SK-N-SH (cell line): ENCODE measurements at regions not wholly inside any gene's neighbourhood (a gene's known extent, or its start where the extent isn't known, plus 50 kb on each side); places are given as distances from the start of the nearest gene placed in this dataset.

Experiments
- CTCF ChIP-seq: fragments of 200-600 bp; sonication (generic); IDR thresholded peaks from 2 replicates; pipeline ENCODE4 v1.6.1; 2017; ENCODE audit warnings: antibody characterized with exemption, mild to moderate bottlenecking, moderate library complexity
- EP300 ChIP-seq, 2 experiments: IDR thresholded peaks; 2 replicates each; pipeline versions ENCODE4 v1.4.0 to v1.6.1; 2012; ENCODE audit warnings: borderline replicate concordance in 1 of 2, low read depth in 1 of 2, low read length in 1 of 2
- FOXJ3 ChIP-seq: sonication (generic); formaldehyde crosslinking; IDR thresholded peaks from 2 replicates; pipeline ENCODE4 v1.5.1; 2020; ENCODE audit warnings: mild to moderate bottlenecking, missing genetic modification reagents
- NRF1 ChIP-seq: IDR thresholded peaks from 2 replicates; pipeline ENCODE4 v1.6.1; 2012; ENCODE audit warnings: low read depth, mild to moderate bottlenecking, low read length
- POLR2AphosphoS5 ChIP-seq: IDR thresholded peaks from 2 replicates; pipeline ENCODE4 v1.6.1; 2012; ENCODE audit warnings: low read depth, low read length
- RAD21 ChIP-seq: IDR thresholded peaks from 2 replicates; pipeline ENCODE4 v1.6.1; 2012; ENCODE audit warnings: mild to moderate bottlenecking, low read length
- RCOR1 ChIP-seq: fragments of 150-350 bp; IDR thresholded peaks from 2 replicates; pipeline ENCODE4 v1.6.1; 2017; ENCODE audit warnings: antibody characterized with exemption, low read length
- SMC3 ChIP-seq: IDR thresholded peaks from 2 replicates; pipeline ENCODE4 v1.6.1; 2012; ENCODE audit warnings: low read depth, low read length, improper control_type of control experiment
- TAF1 ChIP-seq: IDR thresholded peaks from 2 replicates; pipeline ENCODE4 v1.6.1; 2012; ENCODE audit warnings: low read depth, mild to moderate bottlenecking, low read length, moderate library complexity, borderline replicate concordance

GRCh38 chr12:104827587-104827986, 130.5 kb downstream of the SLC41A2 start:
- TF ChIP-seq EP300 (IDR thresholded peaks at IDR 0.05; ENCODE audit: borderline replicate concordance in 1 of 2, low read depth in 1 of 2, low read length in 1 of 2) = no peak
- TF ChIP-seq POLR2AphosphoS5 = no peak
- no peak for TF ChIP-seq RCOR1
- TF ChIP-seq RAD21 = no peak
- TF ChIP-seq TAF1 = no peak
- no peak for TF ChIP-seq FOXJ3
- TF ChIP-seq CTCF = peak; percentile 30
- TF ChIP-seq NRF1 = no peak
- TF ChIP-seq SMC3 = no peak
